ENCODE measurements at regions not wholly inside any gene's neighbourhood (a gene's known extent, or its start where the extent isn't known, plus 50 kb on each side); places are given as distances from the start of the nearest gene placed in this dataset.
"Not testable (repeated sequence)": the region's sequence is repeated elsewhere in the genome, so short reads cannot be mapped to it uniquely, and the experiment has no call there.

GRCh38 chr13:34360702-34361101, 542.8 kb downstream of the RFC3 start:
- DNase-seq (ENCODE audit: low read depth): no peak

- DNase-seq (ENCODE audit: low read depth): no peak
These were observed 543.6 kb downstream of the RFC3 start for GRCh38 chr13:34361560-34361959.

GRCh38 chr13:34363266-34363665, 545.3 kb downstream of the RFC3 start:
- no peak for DNase-seq (ENCODE audit: low read depth)

GRCh38 chr13:34364633-34365032, 546.7 kb downstream of the RFC3 start:
- no peak for DNase-seq (ENCODE audit: low read depth)

- no peak for DNase-seq (ENCODE audit: low read depth)
These were observed 552.0 kb downstream of the RFC3 start for GRCh38 chr13:34369931-34370330.

GRCh38 chr13:34371108-34371507, 553.2 kb downstream of the RFC3 start:
- no peak for DNase-seq (ENCODE audit: low read depth)

GRCh38 chr13:34371645-34372395, 553.9 kb downstream of the RFC3 start:
- no peak for DNase-seq (ENCODE audit: low read depth)

GRCh38 chr13:34372581-34372980, 554.6 kb downstream of the RFC3 start:
- DNase-seq (ENCODE audit: low read depth): no peak

GRCh38 chr13:34376483-34376882, 558.5 kb downstream of the RFC3 start:
- DNase-seq (ENCODE audit: low read depth): no peak

- DNase-seq (ENCODE audit: low read depth): no peak
These were observed 560.8 kb upstream of the NBEA start for GRCh38 chr13:34381228-34381627.

- DNase-seq (ENCODE audit: low read depth): no peak
These were observed 558.3 kb upstream of the NBEA start for GRCh38 chr13:34383728-34384127.

- not testable (repeated sequence) for DNase-seq (ENCODE audit: low read depth)
These were observed 555.8 kb upstream of the NBEA start for GRCh38 chr13:34386229-34386628.

GRCh38 chr13:34391076-34391475, 551.0 kb upstream of the NBEA start:
- no peak for DNase-seq (ENCODE audit: low read depth)

GRCh38 chr13:34401696-34402095, 540.4 kb upstream of the NBEA start:
- DNase-seq (ENCODE audit: low read depth): no peak

- no peak for DNase-seq (ENCODE audit: low read depth)
These were observed 536.5 kb upstream of the NBEA start for GRCh38 chr13:34405410-34406181.

GRCh38 chr13:34408640-34409039, 533.4 kb upstream of the NBEA start:
- DNase-seq (ENCODE audit: low read depth): no peak

GRCh38 chr13:34409496-34410182, 532.4 kb upstream of the NBEA start:
- no peak for DNase-seq (ENCODE audit: low read depth)

GRCh38 chr13:34410678-34411077, 531.4 kb upstream of the NBEA start:
- DNase-seq (ENCODE audit: low read depth): no peak

GRCh38 chr13:34411177-34411576, 530.9 kb upstream of the NBEA start:
- DNase-seq (ENCODE audit: low read depth): no peak

GRCh38 chr13:34411894-34412293, 530.2 kb upstream of the NBEA start:
- DNase-seq (ENCODE audit: low read depth): no peak

GRCh38 chr13:34412295-34412694, 529.8 kb upstream of the NBEA start:
- no peak for DNase-seq (ENCODE audit: low read depth)

- DNase-seq (ENCODE audit: low read depth): no peak
These were observed 529.2 kb upstream of the NBEA start for GRCh38 chr13:34412817-34413375.

All from stimulated activated CD8-positive, alpha-beta memory T cell treated with anti-CD3 and anti-CD28 coated beads, Interleukin-7, amount 100 ng/mL, for 24 hours (primary cell).